ENCODE measurements at regions not wholly inside any gene's neighbourhood (a gene's known extent, or its start where the extent isn't known, plus 50 kb on each side); places are given as distances from the start of the nearest gene placed in this dataset.

- TF ChIP-seq CTCF (IDR thresholded peaks at IDR 0.05; ENCODE audit: insufficient read depth, low read length, missing control alignments), result no peak
- no peak overlapping the region for H3K4me3 ChIP-seq (ENCODE audit: low read depth, low read length)
- DNase-seq (ENCODE audit: low read depth, low spot score), result no peak
- CTCF ChIA-PET, result no interaction called here
- POLR2A ChIA-PET, result no interaction called here
Observed at GRCh38 chr6:159328052-159328451, 158.9 kb downstream of the FNDC1 start.

- CTCF ChIA-PET, result no interaction called here
- POLR2A ChIA-PET, result no interaction called here
- no peak overlapping the region for H3K4me3 ChIP-seq (ENCODE audit: low read depth, low read length)
- no peak for DNase-seq (ENCODE audit: low read depth, low spot score)
- TF ChIP-seq CTCF (IDR thresholded peaks at IDR 0.05; ENCODE audit: insufficient read depth, low read length, missing control alignments), result no peak
Observed at GRCh38 chr6:159325476-159325875, 156.3 kb downstream of the FNDC1 start.

GRCh38 chr6:159324596-159324995 lies 155.4 kb downstream of the FNDC1 start:
- ChIA-PET POLR2A (no interaction called here), CTCF (no interaction called here)
- no peak for TF ChIP-seq CTCF (IDR thresholded peaks at IDR 0.05; ENCODE audit: insufficient read depth, low read length, missing control alignments)
- H3K4me3 ChIP-seq (ENCODE audit: low read depth, low read length), result no peak overlapping the region
- DNase-seq (ENCODE audit: low read depth, low spot score), result no peak
